PC-3 (cell line): ENCODE measurements at regions not wholly inside any gene's neighbourhood (a gene's known extent, or its start where the extent isn't known, plus 50 kb on each side); places are given as distances from the start of the nearest gene placed in this dataset.

Experiments used
- ATAC-seq: fragments of 200-7000 bp; cut with Tn5 transposase; 2 replicates; pipeline ENCODE4 v1.9.1; 2020; ENCODE audit warnings: mild to moderate bottlenecking, moderate library complexity
- BruUV-seq: library from RNA; stranded (reverse); fragments of 400-500 nt; replicated peaks from 2 replicates; lab custom pipeline; 2021; lab: Mats Ljungman, UMichigan
- CTCF ChIA-PET: fragments of 300-600 bp; sonication (Branson Sonifier 250); formaldehyde crosslinking; loops from one replicate; lab custom pipeline; 2022; ENCODE audit warnings: antibody characterized with exemption; lab: Charles Lee
- POLR2A ChIA-PET: fragments of 300-600 bp; sonication (Branson Sonifier 250); formaldehyde crosslinking; loops from one replicate; lab custom pipeline; 2022; ENCODE audit warnings: antibody characterized with exemption; ENCODE audit not compliant: unreplicated experiment; lab: Charles Lee
- DNase-seq: peaks from one replicate; pipeline ENCODE4 v3.0.0-alpha.2; 2015
- H2AFZ ChIP-seq: fragments of 300-600 bp; sonication (generic); 2 replicates; pipeline ENCODE4 v1.6.0; 2016; ENCODE audit warnings: antibody characterized with exemption, low read length
- H3F3A ChIP-seq: fragments of 300-600 bp; sonication (generic); one replicate; pipeline ENCODE4 v1.6.0; 2017; ENCODE audit warnings: antibody characterized with exemption, low read length, control low read depth, mild to moderate bottlenecking; ENCODE audit not compliant: unreplicated experiment
- H3K27ac ChIP-seq: fragments of 300-600 bp; sonication (generic); 2 replicates; pipeline ENCODE4 v1.5.1; 2016; ENCODE audit warnings: mild to moderate bottlenecking, low read length
- H3K27me3 ChIP-seq: fragments of 300-600 bp; sonication (generic); 2 replicates; pipeline ENCODE4 v1.6.1; 2016; ENCODE audit warnings: low read length, mixed read lengths
- H3K36me3 ChIP-seq: fragments of 300-600 bp; sonication (generic); 2 replicates; pipeline ENCODE4 v1.6.1; 2016; ENCODE audit warnings: low read depth, mixed run types, low read length, mixed read lengths
- H3K4me1 ChIP-seq: fragments of 300-600 bp; sonication (generic); 2 replicates; pipeline ENCODE4 v1.5.1; 2016; ENCODE audit warnings: low read length; ENCODE audit not compliant: insufficient read depth
- H3K4me2 ChIP-seq: fragments of 300-600 bp; sonication (generic); 2 replicates; pipeline ENCODE4 v1.6.0; 2016; ENCODE audit warnings: low read length
- H3K4me3 ChIP-seq: fragments of 300-600 bp; sonication (generic); 2 replicates; pipeline ENCODE4 v1.5.1; 2016; ENCODE audit warnings: mild to moderate bottlenecking, low read length, mixed read lengths
- H3K79me2 ChIP-seq: fragments of 300-600 bp; sonication (generic); 2 replicates; pipeline ENCODE4 v1.6.1; 2017; ENCODE audit warnings: low read length, mixed read lengths
- H3K9ac ChIP-seq: fragments of 300-600 bp; sonication (generic); 2 replicates; pipeline ENCODE4 v1.6.0; 2016; ENCODE audit warnings: mild to moderate bottlenecking, low read length
- H3K9me2 ChIP-seq: fragments of 300-600 bp; sonication (generic); replicated peaks from 2 replicates; pipeline ENCODE4 v1.6.1; 2016; ENCODE audit warnings: mixed run types, low read length, mixed read lengths
- H3K9me3 ChIP-seq: fragments of 300-600 bp; sonication (generic); 2 replicates; pipeline ENCODE4 v1.6.1; 2016; ENCODE audit warnings: low read length, mixed read lengths
- H4K20me1 ChIP-seq: fragments of 300-600 bp; sonication (generic); 2 replicates; pipeline ENCODE4 v1.6.1; 2016; ENCODE audit warnings: low read length, mixed read lengths
- CTCF ChIP-seq: fragments of 300-600 bp; sonication (generic); conservative IDR thresholded peaks from 2 replicates; pipeline ENCODE4 v1.5.1; 2017; ENCODE audit warnings: antibody characterized with exemption, low read depth, mild to moderate bottlenecking, low read length
- EZH2 ChIP-seq: fragments of 300-600 bp; sonication (generic); IDR thresholded peaks from one replicate; pipeline ENCODE4 v1.6.1; 2017; ENCODE audit warnings: antibody characterized with exemption, mild to moderate bottlenecking, low read length; ENCODE audit not compliant: unreplicated experiment
- EZH2phosphoT487 ChIP-seq: fragments of 300-600 bp; sonication (generic); IDR thresholded peaks from 2 replicates; pipeline ENCODE4 v1.6.1; 2018; ENCODE audit warnings: mild to moderate bottlenecking, antibody characterized with exemption, low read length, borderline replicate concordance
- intact Hi-C: fragments of 100-400 bp; cut with micrococcal nuclease; formaldehyde crosslinking; loops from 2 replicates; pipeline ENCODE4 v1.9.0; 2023

DNA sequence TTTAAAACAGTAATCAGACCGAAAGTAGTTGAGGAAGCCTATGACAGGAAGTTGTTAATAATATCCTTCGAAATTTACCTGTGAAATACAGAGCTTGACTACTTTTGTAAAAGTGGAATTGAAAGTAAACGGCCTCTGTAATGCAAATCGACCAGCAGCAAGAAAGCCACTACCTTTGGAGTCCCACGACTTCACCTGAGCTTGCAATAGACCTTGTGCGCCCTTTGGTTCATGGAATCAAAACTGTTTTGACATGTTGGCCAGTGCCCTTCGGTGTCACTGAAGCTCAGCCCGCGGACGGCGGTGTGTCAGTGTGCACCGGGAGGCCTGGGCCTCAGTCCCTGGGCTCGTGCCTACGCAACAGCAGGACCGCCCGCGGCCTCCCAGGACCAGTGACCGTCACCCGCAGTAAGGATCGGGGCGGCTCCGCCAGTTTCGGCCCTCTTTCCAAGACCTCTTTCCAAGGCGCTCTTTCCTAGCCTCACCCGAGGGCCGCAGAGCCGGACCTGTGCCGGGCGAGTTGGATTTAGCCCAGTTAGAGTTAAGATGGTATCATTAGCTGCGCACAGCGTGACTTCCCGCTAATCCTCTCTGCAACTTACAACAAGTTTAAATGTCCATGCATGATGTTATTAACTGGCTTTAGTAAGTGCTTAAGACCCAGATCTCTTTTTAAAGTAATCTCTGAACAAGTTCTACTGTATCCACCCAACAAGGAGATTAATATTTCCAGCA, 223.3 kb downstream of the MEF2C start:
- no peak overlapping the region for H2AFZ ChIP-seq
- DNase-seq (no peak), ATAC-seq (no peak)
- H3K79me2 ChIP-seq = no peaks in the 10 kb centered on the region
- POLR2A ChIA-PET = interaction anchor here (0.6 to 0.8 kb wide), 6 partner anchors 53 to 903 kb away, joined by 5 to 18 read pairs (median 10); no protein-coding TSS in a partner anchor
- H3K27me3 ChIP-seq = no peaks in the 10 kb centered on the region
- H3K9ac ChIP-seq = no peak overlapping the region
- no peaks in the 10 kb centered on the region for H3K9me2 ChIP-seq
- no peaks in the 10 kb centered on the region for H3K36me3 ChIP-seq
- TF ChIP-seq CTCF = no peak
- TF ChIP-seq EZH2 = no peak
- TF ChIP-seq EZH2phosphoT487 = no peak
- CTCF ChIA-PET = interaction anchor here (0.6 to 0.7 kb wide), 2 partner anchors 57 to 222 kb away, joined by 4 to 5 read pairs; no protein-coding TSS in a partner anchor
- no peaks in the 10 kb centered on the region for H3K9me3 ChIP-seq
- H3F3A ChIP-seq = no peaks in the 10 kb centered on the region
- no peaks in the 10 kb centered on the region for H4K20me1 ChIP-seq
- H3K4me3 ChIP-seq = no peak overlapping the region
- no peak overlapping the region for H3K27ac ChIP-seq
- no TSS peak for BruUV-seq
- intact Hi-C loops = loop anchor here (2.0 to 5.0 kb wide), 3 partner anchors 199 to 391 kb away; partner anchors contain the start of gene TMEM161B
- no peak overlapping the region; the same call in 1 of the 2 replicates for H3K4me2 ChIP-seq
- H3K4me1 ChIP-seq = peaks cover 8% of the 10 kb centered on the region; the same call in 1 of the 2 replicates

GRCh38 chr5:88658886-88659285, 224.1 kb downstream of the MEF2C start:
- no peak for TF ChIP-seq EZH2phosphoT487
- no peak for TF ChIP-seq EZH2
- TF ChIP-seq CTCF = no peak
- H3K9me3 ChIP-seq = no peaks in the 10 kb centered on the region
- H3K9me2 ChIP-seq = no peaks in the 10 kb centered on the region
- POLR2A ChIA-PET = interaction anchor here (0.7 kb wide), 1 partner anchor 16 kb away, joined by 5 read pairs; no protein-coding TSS in a partner anchor
- no peak overlapping the region for H3K9ac ChIP-seq
- H2AFZ ChIP-seq = no peak overlapping the region
- intact Hi-C loops = no loop called here
- no peak overlapping the region for H3K4me2 ChIP-seq
- no TSS peak for BruUV-seq
- no peaks in the 10 kb centered on the region for H3K79me2 ChIP-seq
- H4K20me1 ChIP-seq = no peaks in the 10 kb centered on the region
- no peak overlapping the region for H3K27ac ChIP-seq
- peaks cover 8% of the 10 kb centered on the region; the same call in 1 of the 2 replicates for H3K4me1 ChIP-seq
- H3F3A ChIP-seq = no peaks in the 10 kb centered on the region
- ATAC-seq (no peak), DNase-seq (no peak)
- no peaks in the 10 kb centered on the region for H3K27me3 ChIP-seq
- no peaks in the 10 kb centered on the region for H3K36me3 ChIP-seq
- H3K4me3 ChIP-seq = no peak overlapping the region
- CTCF ChIA-PET = interaction anchor here (0.6 kb wide), 1 partner anchor 44 kb away, joined by 4 read pairs; no protein-coding TSS in a partner anchor
